Keratinocyte (primary cell): ENCODE measurements at regions not wholly inside any gene's neighbourhood (a gene's known extent, or its start where the extent isn't known, plus 50 kb on each side); places are given as distances from the start of the nearest gene placed in this dataset.

Experiments
- DNase-seq: peaks from one replicate; pipeline ENCODE4 v3.0.0-alpha.2; 2011; ENCODE audit warnings: low read depth, missing footprints, low spot score
- FAIRE-seq: peaks from 2 replicates; lab custom pipeline; 2011; peaks lifted over from hg19 to GRCh38; lab: Jason Lieb, UNC
- H2AFZ ChIP-seq: 2 replicates; pipeline ENCODE4 v1.6.0; 2012; ENCODE audit warnings: low read length, control low read depth, inconsistent platforms; ENCODE audit not compliant: control insufficient read depth
- H3K27ac ChIP-seq: 2 replicates; pipeline ENCODE4 v1.5.1; 2011; ENCODE audit warnings: low read length; ENCODE audit not compliant: control insufficient read depth, insufficient read depth
- H3K27me3 ChIP-seq: 3 replicates; pipeline ENCODE4 v1.6.0; 2011; ENCODE audit warnings: low read length; ENCODE audit not compliant: control insufficient read depth, insufficient read depth; ENCODE audit errors: extremely low read depth
- H3K36me3 ChIP-seq, 2 experiments: 2 replicates in 1 of 2; 3 replicates in 1 of 2; pipeline ENCODE4 v1.5.1; 2011; ENCODE audit warnings: low read length in 2 of 2, mild to moderate bottlenecking in 1 of 2; ENCODE audit not compliant: control insufficient read depth in 2 of 2, insufficient read depth in 2 of 2; ENCODE audit errors: extremely low read depth in 1 of 2
- H3K4me1 ChIP-seq: 3 replicates; pipeline ENCODE4 v1.5.1; 2011; ENCODE audit warnings: low read length; ENCODE audit not compliant: control insufficient read depth, insufficient read depth; ENCODE audit errors: extremely low read depth
- H3K4me2 ChIP-seq: 3 replicates; pipeline ENCODE4 v1.6.0; 2011; ENCODE audit warnings: low read depth, low read length; ENCODE audit not compliant: control insufficient read depth, insufficient read depth; ENCODE audit errors: extremely low read depth
- H3K4me3 ChIP-seq, 3 experiments: fragments of 200-600 bp in 1 of 3; sonication (generic) in 1 of 3; 2 replicates in 2 of 3; 3 replicates in 1 of 3; pipeline ENCODE4 v1.5.1; 2011 to 2016; ENCODE audit warnings: low read length in 3 of 3, mild to moderate bottlenecking in 3 of 3, control low read depth in 2 of 3, inconsistent platforms in 1 of 3, low read depth in 1 of 3, mixed read lengths in 1 of 3, mixed run types in 1 of 3, moderate library complexity in 1 of 3; ENCODE audit not compliant: control insufficient read depth in 2 of 3, insufficient read depth in 2 of 3; ENCODE audit errors: extremely low read depth in 1 of 3
- H3K79me2 ChIP-seq: 2 replicates; pipeline ENCODE4 v1.6.0; 2012; ENCODE audit warnings: low read length; ENCODE audit not compliant: control insufficient read depth, insufficient read depth
- H3K9ac ChIP-seq: 3 replicates; pipeline ENCODE4 v1.6.0; 2011; ENCODE audit warnings: low read length; ENCODE audit not compliant: control insufficient read depth, insufficient read depth; ENCODE audit errors: extremely low read depth
- H3K9me1 ChIP-seq: 3 replicates; pipeline ENCODE4 v1.6.0; 2011; ENCODE audit warnings: low read length; ENCODE audit not compliant: control insufficient read depth, insufficient read depth; ENCODE audit errors: extremely low read depth
- H3K9me3 ChIP-seq: 2 replicates; pipeline ENCODE4 v1.5.1; 2012; ENCODE audit warnings: low read depth, low read length; ENCODE audit not compliant: control insufficient read depth
- H4K20me1 ChIP-seq: 3 replicates; pipeline ENCODE4 v1.6.0; 2011; ENCODE audit warnings: low read length; ENCODE audit not compliant: control insufficient read depth, insufficient read depth; ENCODE audit errors: extremely low read depth
- EZH2 ChIP-seq: IDR thresholded peaks from one replicate; pipeline ENCODE4 v1.6.1; 2012; ENCODE audit warnings: inconsistent platforms, mild to moderate bottlenecking, low read length, moderate library complexity
- dilution Hi-C: fragments of 300-500 bp; cut with MboI; formaldehyde crosslinking; loops from one replicate; pipeline ENCODE4 v1.7.0; 2020; ENCODE audit warnings: low sequenced_read_pairs; ENCODE audit not compliant: extremely low pct_ligation_motif_present
- TF ChIP-seq, protein P1 (sequence below), 3 experiments: IDR thresholded peaks in 1 of 3; conservative IDR thresholded peaks in 1 of 3; optimal IDR thresholded peaks in 1 of 3; 2 replicates in 2 of 3; 3 replicates in 1 of 3; pipeline versions ENCODE3 to v1.5.1; 2011; ENCODE audit warnings: low read length in 3 of 3, mild to moderate bottlenecking in 3 of 3, moderate library complexity in 2 of 3, control low read depth in 1 of 3, inconsistent platforms in 1 of 3; ENCODE audit not compliant: insufficient read depth in 2 of 3; ENCODE audit errors: extremely low read depth in 1 of 3

DNA sequence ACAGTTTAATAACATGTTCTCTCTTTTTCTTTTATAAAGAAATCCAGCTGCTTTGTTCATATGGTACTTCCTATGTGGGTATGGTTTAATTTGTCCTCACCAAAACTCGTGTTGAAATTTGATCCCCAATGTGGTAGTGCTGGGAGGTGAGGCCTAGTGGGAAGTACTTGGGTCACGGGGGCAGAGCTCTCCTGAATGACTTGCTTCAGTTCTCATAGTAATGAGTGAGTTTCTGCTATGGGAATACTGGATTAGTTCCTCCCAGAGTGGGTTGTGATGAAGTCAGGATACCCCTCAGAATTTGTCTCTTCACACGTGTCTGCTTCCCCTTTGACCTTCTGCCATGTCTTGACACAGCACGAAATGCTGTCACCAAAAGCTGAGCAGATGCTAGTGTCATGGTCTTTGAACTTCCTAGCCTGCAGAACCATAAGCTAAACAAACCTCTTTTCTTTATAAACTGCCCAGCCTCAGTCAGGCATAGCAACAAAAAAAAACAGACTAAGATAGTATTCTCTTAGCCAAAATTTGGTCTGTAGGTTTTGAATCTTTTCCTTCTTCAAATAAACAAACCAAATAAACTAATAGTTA, 87.8 kb upstream of the HS3ST5 start:
- Histone ChIP-seq H3K4me3 (no peak overlapping the region), H3K4me1 (no peaks in the 10 kb centered on the region), H3K27me3 (no peaks in the 10 kb centered on the region), H3K9me3 (no peaks in the 10 kb centered on the region), H3K36me3 (no peaks in the 10 kb centered on the region), H3K9me1 (no peaks in the 10 kb centered on the region), H3K27ac (no peak overlapping the region), H3K79me2 (no peaks in the 10 kb centered on the region), H3K9ac (no peak overlapping the region), H4K20me1 (no peaks in the 10 kb centered on the region), H3K4me2 (no peak overlapping the region), H2AFZ (no peak overlapping the region)
- TF ChIP-seq, protein P1, sequence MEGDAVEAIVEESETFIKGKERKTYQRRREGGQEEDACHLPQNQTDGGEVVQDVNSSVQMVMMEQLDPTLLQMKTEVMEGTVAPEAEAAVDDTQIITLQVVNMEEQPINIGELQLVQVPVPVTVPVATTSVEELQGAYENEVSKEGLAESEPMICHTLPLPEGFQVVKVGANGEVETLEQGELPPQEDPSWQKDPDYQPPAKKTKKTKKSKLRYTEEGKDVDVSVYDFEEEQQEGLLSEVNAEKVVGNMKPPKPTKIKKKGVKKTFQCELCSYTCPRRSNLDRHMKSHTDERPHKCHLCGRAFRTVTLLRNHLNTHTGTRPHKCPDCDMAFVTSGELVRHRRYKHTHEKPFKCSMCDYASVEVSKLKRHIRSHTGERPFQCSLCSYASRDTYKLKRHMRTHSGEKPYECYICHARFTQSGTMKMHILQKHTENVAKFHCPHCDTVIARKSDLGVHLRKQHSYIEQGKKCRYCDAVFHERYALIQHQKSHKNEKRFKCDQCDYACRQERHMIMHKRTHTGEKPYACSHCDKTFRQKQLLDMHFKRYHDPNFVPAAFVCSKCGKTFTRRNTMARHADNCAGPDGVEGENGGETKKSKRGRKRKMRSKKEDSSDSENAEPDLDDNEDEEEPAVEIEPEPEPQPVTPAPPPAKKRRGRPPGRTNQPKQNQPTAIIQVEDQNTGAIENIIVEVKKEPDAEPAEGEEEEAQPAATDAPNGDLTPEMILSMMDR (optimal IDR thresholded peaks at IDR 0.05 in 1 of 3, IDR thresholded peaks at IDR 0.05 in 1 of 3, conservative IDR thresholded peaks at IDR 0.05 in 1 of 3; ENCODE audit: extremely low read depth in 1 of 3, insufficient read depth in 2 of 3, low read length in 3 of 3) = no peak
- no peak for TF ChIP-seq EZH2
- DNase-seq (no peak), FAIRE-seq (no peak)
- dilution Hi-C loops = no loop called here

DNA sequence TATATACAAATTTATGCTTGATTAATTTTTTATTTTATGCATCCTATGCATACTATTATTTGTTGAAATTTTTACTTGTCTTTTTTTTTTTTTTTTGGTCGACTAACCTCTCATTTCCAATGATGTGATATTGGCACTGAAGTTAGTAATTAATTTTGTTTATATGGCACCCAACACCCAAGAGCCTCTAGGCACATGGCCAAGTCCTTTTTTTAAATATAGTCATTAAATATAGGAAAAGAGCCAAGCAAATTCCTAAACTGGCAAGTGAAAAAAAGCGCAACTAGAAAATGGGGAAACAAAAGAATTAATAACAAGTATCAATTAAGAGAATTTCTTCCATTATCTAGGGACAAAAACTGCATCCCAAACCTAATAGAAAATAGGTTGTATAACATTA, 85.5 kb upstream of the HS3ST5 start:
- H3K9ac ChIP-seq = no peak overlapping the region
- FAIRE-seq = no peak
- no peak for DNase-seq

More for the DNA sequence above, 85.5 kb upstream of the HS3ST5 start:
- no peaks in the 10 kb centered on the region for H3K4me1 ChIP-seq
- H3K9me1 ChIP-seq = no peaks in the 10 kb centered on the region
- H3K36me3 ChIP-seq = no peaks in the 10 kb centered on the region
- no peaks in the 10 kb centered on the region for H4K20me1 ChIP-seq
- H3K4me3 ChIP-seq = no peak overlapping the region
- H3K27me3 ChIP-seq = no peaks in the 10 kb centered on the region
- TF ChIP-seq, protein P1 (optimal IDR thresholded peaks at IDR 0.05 in 1 of 3, IDR thresholded peaks at IDR 0.05 in 1 of 3, conservative IDR thresholded peaks at IDR 0.05 in 1 of 3; ENCODE audit: extremely low read depth in 1 of 3, insufficient read depth in 2 of 3, low read length in 3 of 3) = no peak
- no peak for TF ChIP-seq EZH2
- H3K27ac ChIP-seq = no peak overlapping the region
- H2AFZ ChIP-seq = no peak overlapping the region
- no peaks in the 10 kb centered on the region for H3K79me2 ChIP-seq
- H3K4me2 ChIP-seq = no peak overlapping the region
- no peaks in the 10 kb centered on the region for H3K9me3 ChIP-seq
- dilution Hi-C loops = no loop called here
